Lung (tissue), 11 donors: ENCODE measurements at regions not wholly inside any gene's neighbourhood (a gene's known extent, or its start where the extent isn't known, plus 50 kb on each side); places are given as distances from the start of the nearest gene placed in this dataset.

Experiments
- ATAC-seq: fragments of 200-7000 bp; cut with Tn5 transposase; one replicate; pipeline ENCODE4 v1.9.1; 2020; ENCODE audit warnings: moderate number of reproducible peaks; ENCODE audit not compliant: insufficient read depth, low FRiP score
- DNase-seq, 3 donors: peaks; one replicate each; pipeline ENCODE4 v3.0.0-alpha.2; 2013 to 2017
- H3K27ac ChIP-seq, 2 donors: one replicate each; pipeline ENCODE4 v1.5.1; 2013; ENCODE audit warnings: mild to moderate bottlenecking in 2 of 2, moderate library complexity in 2 of 2, control low read depth in 1 of 2, inconsistent platforms in 1 of 2, low read depth in 1 of 2, low read length in 1 of 2
- H3K27me3 ChIP-seq, 3 donors: one replicate each; pipeline ENCODE4 v1.5.1; 2013; ENCODE audit warnings: low read length in 2 of 3; ENCODE audit not compliant: control insufficient read depth in 3 of 3, insufficient read depth in 3 of 3
- H3K36me3 ChIP-seq, 4 donors: one replicate each; pipeline ENCODE4 v1.5.1; 2013; ENCODE audit warnings: low read length in 4 of 4, mild to moderate bottlenecking in 1 of 4, moderate library complexity in 1 of 4; ENCODE audit not compliant: control insufficient read depth in 4 of 4, insufficient read depth in 4 of 4
- H3K4me1 ChIP-seq, 5 donors: one replicate each; pipeline ENCODE4 v1.5.1; 2013; ENCODE audit warnings: low read length in 5 of 5, mild to moderate bottlenecking in 2 of 5, moderate library complexity in 1 of 5; ENCODE audit not compliant: control insufficient read depth in 5 of 5, insufficient read depth in 5 of 5
- H3K4me3 ChIP-seq: one replicate; pipeline ENCODE4 v1.5.1; 2013; ENCODE audit warnings: mild to moderate bottlenecking, control low read depth, moderate library complexity
- H3K9ac ChIP-seq, 2 donors: one replicate each; pipeline ENCODE4 v1.5.1; 2013; ENCODE audit warnings: low read length in 2 of 2, control low read depth in 1 of 2; ENCODE audit not compliant: insufficient read depth in 1 of 2
- H3K9me3 ChIP-seq, 4 donors: one replicate each; pipeline ENCODE4 v1.5.1; 2013; ENCODE audit warnings: low read length in 3 of 4, mild to moderate bottlenecking in 1 of 4, moderate library complexity in 1 of 4; ENCODE audit not compliant: control insufficient read depth in 4 of 4, insufficient read depth in 3 of 4
- CTCF ChIP-seq: IDR thresholded peaks from 2 replicates; pipeline ENCODE4 v1.5.1; 2012; ENCODE audit warnings: mild to moderate bottlenecking; ENCODE audit errors: control extremely low read depth, extremely low read depth
- WGBS, 2 donors: extraction: QIAGEN DNeasy Blood & Tissue Kit; methylation state at CpG; one replicate each; pipeline ENCODE4 v1.1.7; 2013; 5-methylcytosine and 5-hydroxymethylcytosine counted together
- donor health status: control.
- donor health status: control.
- donor health status: Bipolar disorder and iron deficiency.
- donor health status: healthy.
- donor health status: DM: yes; HTN: yes; CAD: no.

GRCh38 chr1:223003549-223003948 lies 139.5 kb downstream of the TLR5 start:
- no peak overlapping the region for H3K4me3 ChIP-seq
- no peaks in the 10 kb centered on the region for H3K27me3 ChIP-seq
- no peak for DNase-seq
- H3K27ac ChIP-seq, result no peak overlapping the region
- peaks cover 22 to 27% (median 25%) of the 10 kb centered on the region in 4 donors for H3K36me3 ChIP-seq
- no peak for TF ChIP-seq CTCF
- H3K9ac ChIP-seq, result no peak overlapping the region
- peaks cover 0 to 15% (median 2%) of the 10 kb centered on the region in 5 donors for H3K4me1 ChIP-seq
- ATAC-seq, result no peak
- H3K9me3 ChIP-seq, result peaks cover 0 to 1% (median 0%) of the 10 kb centered on the region in 4 donors
- whole genome bisulfite sequencing, 2 donors, result 94 to 96% methylated on average over 9 of the region's 9 CpGs

- no peak overlapping the region for H3K4me3 ChIP-seq
- H3K9me3 ChIP-seq, result peaks cover 0 to 1% (median 0%) of the 10 kb centered on the region in 4 donors
- no peak overlapping the region for H3K9ac ChIP-seq
- H3K4me1 ChIP-seq, result peaks cover 3 to 33% (median 7%) of the 10 kb centered on the region in 5 donors
- WGBS, 2 donors, result 91 to 97% methylated on average over 5 of the region's 5 CpGs
- DNase-seq (no peak), ATAC-seq (no peak)
- H3K36me3 ChIP-seq, result peaks cover 15 to 27% (median 25%) of the 10 kb centered on the region in 4 donors
- no peak for TF ChIP-seq CTCF
- H3K27me3 ChIP-seq, result no peaks in the 10 kb centered on the region
- no peak overlapping the region for H3K27ac ChIP-seq
Observed at GRCh38 chr1:223006371-223006770, 136.7 kb downstream of the TLR5 start.

GRCh38 chr1:223006917-223007648 lies 136.0 kb downstream of the TLR5 start:
- DNase-seq (peak in 2 of 3 donors; percentile 26 to 40), ATAC-seq (no peak)
- Histone ChIP-seq H3K4me1 (peaks cover 3 to 33% (median 7%) of the 10 kb centered on the region in 5 donors), H3K9me3 (peaks cover 0 to 1% (median 0%) of the 10 kb centered on the region in 4 donors), H3K9ac (no peak overlapping the region), H3K36me3 (peaks cover 15 to 27% (median 25%) of the 10 kb centered on the region in 4 donors), H3K4me3 (no peak overlapping the region), H3K27ac (peak overlapping the region in 1 of 2 donors; percentile 51), H3K27me3 (no peaks in the 10 kb centered on the region)
- WGBS, 2 donors, result 53 to 75% methylated on average over 11 of the region's 11 CpGs
- no peak for TF ChIP-seq CTCF
